Putamen (tissue), 1 donor: ENCODE measurements at regions not wholly inside any gene's neighbourhood (a gene's known extent, or its start where the extent isn't known, plus 50 kb on each side); places are given as distances from the start of the nearest gene placed in this dataset.
"Not testable (repeated sequence)": the region's sequence is repeated elsewhere in the genome, so short reads cannot be mapped to it uniquely, and the experiment has no call there.

ENCODE experiments used
- DNase-seq: peaks from one replicate; pipeline ENCODE4 v3.0.0-alpha.2; 2016; ENCODE audit warnings: low spot score

DNA sequence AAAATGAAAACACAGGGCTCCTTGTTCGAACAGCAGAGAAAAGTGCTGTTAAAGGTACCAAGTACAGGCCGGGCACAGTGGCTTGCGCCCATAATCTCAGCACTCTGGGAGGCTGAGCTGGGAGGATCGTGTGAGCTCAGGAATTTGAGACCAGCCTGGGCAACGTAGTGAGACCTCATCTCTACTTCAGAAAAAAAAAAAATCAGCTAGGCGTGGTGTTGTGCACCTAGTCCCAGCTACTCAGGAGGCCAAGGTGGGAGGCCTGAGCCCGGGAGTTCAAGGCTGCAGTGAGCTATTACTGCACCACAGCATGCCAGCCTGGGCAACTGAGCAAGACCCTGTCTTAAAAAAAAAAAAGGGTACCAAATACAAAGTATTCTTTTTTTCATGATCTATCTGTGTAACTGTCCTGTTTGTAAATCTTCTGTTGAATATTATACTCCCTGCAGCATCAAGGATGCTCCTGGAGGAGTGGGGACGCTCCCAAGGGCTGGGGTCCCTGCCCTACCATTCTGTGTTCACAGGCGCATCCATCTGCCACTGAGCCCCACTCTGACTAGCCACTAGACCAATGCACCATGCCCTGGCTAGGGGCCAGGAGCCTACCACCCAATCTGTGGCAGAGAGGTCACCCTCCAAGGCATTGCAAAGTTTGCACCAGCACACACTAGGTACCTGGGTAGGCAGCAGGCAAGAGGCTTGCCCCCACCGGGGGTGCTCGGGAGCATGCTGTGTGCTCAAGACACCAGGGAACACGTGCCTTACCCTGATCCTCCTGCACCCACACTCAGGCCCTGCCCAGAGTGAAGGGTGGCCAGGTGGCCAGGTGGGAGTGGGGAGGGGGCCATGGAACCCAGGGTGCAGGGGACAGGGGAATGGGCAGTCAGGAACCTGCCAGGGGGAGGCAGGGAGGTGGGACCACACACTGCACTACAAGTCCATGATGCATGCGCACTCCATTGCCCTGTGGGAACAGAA lies 67.3 kb upstream of the KMT2C start:
- no peak for DNase-seq

DNA sequence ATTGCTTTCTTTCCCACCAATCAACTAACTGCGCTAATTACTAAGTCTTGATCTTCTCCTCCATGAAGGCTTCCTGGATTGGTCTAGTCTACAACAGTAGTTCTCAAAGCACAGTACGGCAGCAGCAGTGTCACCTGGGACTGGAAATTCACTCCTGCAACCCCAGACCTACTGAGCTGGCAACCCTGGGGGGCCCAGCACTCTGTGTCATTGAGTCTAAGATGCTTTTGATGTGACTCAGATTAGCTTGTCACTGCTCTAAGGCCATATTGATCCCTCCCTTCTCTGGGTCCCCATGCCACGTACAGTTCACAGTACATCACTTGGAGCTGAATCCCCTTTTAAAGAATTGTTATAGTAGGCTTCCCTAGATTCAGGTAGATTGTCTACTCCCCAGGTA lies 65.7 kb upstream of the KMT2C start:
- DNase-seq = no peak

DNA sequence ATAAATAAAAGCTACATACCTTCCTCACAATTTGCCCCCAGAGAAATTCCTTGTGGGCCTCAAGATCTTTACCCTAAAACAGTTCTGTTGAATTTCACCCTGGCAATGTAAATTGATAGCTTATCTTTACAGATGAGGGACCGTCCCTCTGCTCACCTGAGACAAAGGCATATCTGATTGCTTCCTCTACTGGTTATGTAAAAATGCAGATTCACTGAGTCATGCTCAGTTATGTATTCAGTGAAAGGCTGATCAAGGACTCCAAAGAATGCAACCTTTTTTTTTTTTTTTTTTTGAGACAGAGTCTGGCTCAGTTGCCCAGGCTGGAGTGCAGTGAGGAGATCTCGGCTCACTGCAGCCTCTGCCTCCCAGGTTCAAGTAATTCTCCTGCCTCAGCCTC lies 64.2 kb upstream of the KMT2C start:
- not testable (repeated sequence) for DNase-seq

DNA sequence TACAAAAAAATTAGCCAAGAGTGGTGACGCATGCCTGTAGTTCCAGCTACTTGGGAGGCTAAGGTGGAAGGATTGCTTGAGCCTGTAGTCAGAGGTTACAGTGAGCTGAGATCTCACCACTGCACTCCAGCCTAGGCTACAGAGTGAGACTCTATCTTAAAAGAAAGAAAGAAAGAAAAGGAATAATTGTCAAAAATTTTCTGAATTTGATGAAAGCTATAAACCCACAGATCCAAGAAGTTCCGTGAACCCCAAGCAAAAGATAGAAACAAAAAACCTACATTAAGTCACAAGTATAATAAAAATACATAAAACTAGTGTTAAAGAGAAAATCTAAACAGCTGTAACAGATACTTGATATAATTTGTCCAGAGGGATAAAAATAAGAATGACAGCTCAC lies 60.1 kb upstream of the KMT2C start:
- DNase-seq = no peak

DNA sequence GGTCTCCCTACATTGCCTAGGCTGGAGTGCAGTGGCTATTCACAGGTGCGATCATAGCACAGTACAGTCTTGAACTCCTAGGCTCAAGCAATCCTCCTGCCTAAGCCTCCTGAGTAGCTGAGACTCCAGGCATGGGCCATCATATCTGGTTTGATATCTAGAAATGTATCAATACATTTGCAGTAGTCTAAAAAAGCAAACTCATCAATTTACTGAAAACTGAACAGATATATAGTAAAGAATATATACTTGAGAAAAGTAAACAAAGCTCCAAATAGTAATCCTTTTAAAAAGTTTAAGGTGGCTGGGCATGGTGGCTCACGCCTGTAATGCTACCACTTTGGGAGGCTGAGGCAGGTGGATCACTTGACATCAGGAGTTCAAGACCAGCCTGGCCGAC lies 57.1 kb upstream of the KMT2C start:
- no peak for DNase-seq

DNA sequence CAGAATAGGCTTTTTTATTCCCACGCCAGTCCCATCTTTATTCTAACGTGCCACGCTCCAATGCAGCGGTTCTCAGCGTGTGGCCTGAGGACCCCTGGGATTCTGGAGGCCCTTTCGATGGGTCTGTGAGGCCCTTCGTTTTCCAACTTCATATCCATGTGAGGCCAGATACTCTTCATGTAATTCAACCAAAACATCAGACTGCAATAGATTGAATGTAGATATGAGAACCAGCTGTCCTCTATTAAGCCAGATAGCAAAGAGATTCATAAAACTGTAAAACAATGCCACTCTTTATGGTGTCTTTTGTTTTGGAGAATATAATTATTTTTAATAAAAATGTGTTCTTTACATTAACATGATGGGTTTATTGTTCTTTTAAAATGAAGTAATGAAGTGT lies 53.2 kb upstream of the KMT2C start:
- DNase-seq = no peak

DNA sequence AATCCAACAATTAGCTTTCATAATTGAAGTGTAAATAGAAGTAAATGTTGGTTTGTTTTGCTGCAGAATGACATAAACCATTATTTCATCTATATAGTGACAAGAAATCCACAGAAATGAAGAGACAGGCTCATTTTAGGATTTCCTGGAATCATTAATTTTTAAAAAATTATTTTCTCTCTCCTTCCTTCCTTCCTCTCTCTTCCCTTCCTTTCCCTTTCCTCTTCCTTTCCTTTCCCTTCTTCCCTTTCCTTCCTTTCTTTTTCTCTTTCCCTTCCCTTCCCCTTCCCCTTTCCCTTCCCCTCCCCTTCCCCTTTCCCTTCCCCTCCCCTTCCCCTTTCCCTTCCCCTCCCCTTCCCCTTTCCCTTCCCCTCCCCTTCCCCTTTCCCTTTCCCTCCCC lies 51.2 kb upstream of the KMT2C start:
- DNase-seq = no peak

DNA sequence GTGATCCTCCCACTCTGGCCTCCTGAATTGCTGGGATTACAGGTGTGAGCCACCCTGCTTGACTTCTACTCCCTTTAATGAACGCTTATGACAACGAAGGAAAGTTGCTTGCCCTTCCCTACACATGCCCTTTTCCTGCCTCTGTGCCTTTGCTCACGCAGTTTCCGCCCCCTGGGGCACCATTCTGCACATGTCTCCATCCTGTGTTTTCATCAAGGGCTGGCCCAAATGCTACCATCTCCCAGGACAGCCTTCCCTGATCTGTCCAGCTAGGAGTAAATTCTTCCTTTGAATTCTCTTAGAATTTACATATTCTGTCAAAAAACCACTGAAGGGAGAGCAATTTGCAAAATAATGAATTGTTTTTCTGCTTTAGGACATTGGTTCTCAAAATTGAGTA lies 50.0 kb upstream of the KMT2C start:
- DNase-seq = no peak
